GM12873 (cell line): ENCODE measurements at regions not wholly inside any gene's neighbourhood (a gene's known extent, or its start where the extent isn't known, plus 50 kb on each side); places are given as distances from the start of the nearest gene placed in this dataset.

Experiments used
- CTCF ChIP-seq: IDR thresholded peaks from 2 replicates; pipeline ENCODE4 v1.5.1; 2012; ENCODE audit warnings: low read depth, mild to moderate bottlenecking, moderate library complexity, low read length, control low read depth; ENCODE audit not compliant: insufficient read depth; ENCODE audit errors: missing control alignments

DNA sequence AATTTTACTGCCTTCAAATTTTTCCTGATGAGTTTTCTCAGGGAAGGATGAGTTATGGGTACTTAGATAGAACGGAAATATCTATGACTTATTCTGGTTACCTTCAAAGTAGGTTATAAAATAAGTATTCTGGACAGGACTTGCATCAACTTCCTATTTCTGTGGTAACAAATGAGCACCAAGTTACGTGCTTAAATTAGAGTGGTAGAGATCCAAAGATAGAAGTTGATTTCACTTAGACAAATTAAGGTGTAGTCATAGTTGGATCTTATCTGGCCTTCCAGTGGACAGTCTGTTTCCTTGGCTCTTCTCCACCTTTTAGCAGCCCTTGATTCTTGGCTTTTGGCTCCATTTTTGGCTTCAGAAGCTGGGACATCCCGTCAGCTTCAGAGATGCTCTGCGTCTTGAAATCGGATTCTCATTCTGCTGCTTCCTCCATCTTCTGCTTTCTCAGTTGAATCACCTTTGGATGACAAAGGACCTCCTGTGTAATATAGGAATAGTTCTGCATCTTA is 109.9 kb downstream of the ZNF518B start:
- no peak for TF ChIP-seq CTCF

- no peak for TF ChIP-seq CTCF
Measured at GRCh38 chr4:10346023-10346422, 111.2 kb downstream of the ZNF518B start.

- no peak for TF ChIP-seq CTCF
Measured at GRCh38 chr4:10345381-10345784, 111.8 kb downstream of the ZNF518B start.

DNA sequence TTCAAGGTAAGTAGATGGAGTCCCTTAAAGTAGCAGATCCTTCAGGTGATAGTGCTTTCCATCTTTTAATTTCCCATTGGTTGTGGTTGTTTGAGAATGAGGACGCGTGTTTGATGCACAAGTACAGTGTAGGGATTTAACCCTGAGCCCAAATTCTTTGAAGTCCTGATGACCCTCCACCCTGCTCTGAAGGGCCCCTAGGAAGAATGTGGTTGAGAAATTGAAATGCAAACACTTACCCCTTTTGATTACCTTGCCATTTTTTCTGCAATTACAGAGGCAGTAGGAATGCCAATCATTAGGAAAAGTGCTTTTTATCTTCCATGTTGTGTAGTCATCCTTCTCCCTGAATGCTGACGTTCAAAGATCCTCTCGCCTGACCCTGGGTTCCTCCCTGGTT is 112.4 kb downstream of the ZNF518B start:
- no peak for TF ChIP-seq CTCF

DNA sequence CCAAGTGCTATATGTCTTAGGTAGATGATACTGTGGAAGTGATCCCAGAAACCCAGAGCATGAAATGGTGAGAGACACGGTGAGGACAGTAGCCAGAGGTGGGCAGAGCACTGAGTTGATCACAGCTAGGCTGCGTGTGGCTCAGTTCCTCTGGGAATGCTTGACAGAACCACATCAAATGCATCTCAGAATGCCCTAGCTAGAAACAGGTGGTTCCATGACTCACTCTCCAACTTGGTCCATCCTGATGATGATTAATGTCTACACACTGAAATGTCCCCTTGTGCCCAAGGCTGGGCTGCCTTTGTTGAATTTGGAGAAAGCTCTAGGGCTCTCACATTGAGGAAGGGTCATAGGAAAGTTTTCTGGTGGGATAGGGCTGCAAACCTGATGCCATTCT is 113.6 kb downstream of the ZNF518B start:
- no peak for TF ChIP-seq CTCF

GRCh38 chr4:10342866-10343265 is 114.4 kb downstream of the ZNF518B start:
- TF ChIP-seq CTCF: no peak

DNA sequence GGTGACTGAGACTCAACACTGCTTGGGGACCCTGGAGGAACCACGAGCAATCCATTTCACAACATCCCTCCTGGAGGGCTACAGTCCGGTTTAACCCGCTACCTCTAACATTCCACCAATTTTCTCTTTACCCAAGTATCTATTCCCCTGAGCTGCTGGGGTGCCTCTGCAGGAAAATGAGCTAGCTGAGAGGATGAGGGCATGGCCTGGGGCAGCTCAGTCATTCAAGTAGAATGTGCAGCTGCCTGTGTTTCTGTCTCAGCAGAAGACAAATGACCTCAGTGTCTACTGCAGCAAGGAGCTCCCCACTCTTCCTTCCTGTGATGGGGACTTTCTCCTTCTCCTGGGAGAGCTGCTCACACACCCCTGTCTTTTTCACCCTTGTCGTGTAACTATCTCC is 120.8 kb downstream of the ZNF518B start:
- no peak for TF ChIP-seq CTCF
